ELR (cell line): ENCODE measurements at regions not wholly inside any gene's neighbourhood (a gene's known extent, or its start where the extent isn't known, plus 50 kb on each side); places are given as distances from the start of the nearest gene placed in this dataset.
"Not testable (repeated sequence)": the region's sequence is repeated elsewhere in the genome, so short reads cannot be mapped to it uniquely, and the experiment has no call there.

Experiments used
- DNase-seq: peaks from one replicate; pipeline ENCODE4 v3.0.0-alpha.2; 2015; ENCODE audit warnings: low read depth

DNA sequence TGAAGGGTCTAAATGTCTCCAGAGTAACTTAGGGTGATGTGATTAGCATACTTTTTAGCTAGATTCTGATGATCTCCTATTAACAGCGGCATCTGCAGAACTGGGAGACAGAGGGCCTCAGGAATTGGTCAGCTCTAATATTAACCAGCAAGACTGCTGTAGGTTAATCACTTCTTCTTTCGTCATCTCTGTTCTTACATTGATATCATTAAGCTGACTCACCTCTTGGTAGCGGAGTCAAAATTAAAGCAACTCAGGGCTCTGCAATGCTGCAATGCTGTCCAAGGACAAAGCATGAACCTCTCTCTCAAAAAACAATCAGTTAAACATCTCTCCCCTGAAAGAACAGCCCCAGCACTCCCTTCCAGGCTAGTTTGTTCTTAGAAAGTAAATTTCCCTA, 57.5 kb upstream of the TRA2B start:
- DNase-seq = peak; percentile 72

DNA sequence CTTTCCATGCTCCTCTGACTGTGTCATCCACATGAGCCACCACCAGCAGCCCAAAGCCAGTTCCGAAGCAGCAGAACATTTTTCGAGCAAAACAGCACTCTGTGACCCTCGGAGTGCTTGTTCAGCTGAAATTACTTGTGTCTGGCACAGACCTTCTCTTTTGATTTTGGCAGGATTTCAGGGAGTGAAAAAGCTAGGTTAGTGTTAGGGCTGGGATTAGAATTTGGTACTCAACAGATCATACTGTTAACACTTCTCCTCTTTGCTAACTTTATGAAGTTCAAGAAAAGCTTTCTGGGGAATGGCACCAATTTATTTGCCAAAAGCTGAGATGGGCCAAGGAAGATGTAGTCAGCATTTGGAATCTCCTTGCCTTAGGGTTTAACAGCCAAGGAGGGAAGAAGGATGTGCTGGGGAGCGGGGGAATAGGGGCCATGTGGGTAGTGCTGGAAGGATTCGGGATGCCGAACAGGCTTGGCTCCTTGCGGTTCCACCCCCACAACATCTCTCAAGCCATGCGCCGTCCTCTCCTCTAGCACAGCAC, 55.1 kb upstream of the TRA2B start:
- peak; percentile 33 for DNase-seq

DNA sequence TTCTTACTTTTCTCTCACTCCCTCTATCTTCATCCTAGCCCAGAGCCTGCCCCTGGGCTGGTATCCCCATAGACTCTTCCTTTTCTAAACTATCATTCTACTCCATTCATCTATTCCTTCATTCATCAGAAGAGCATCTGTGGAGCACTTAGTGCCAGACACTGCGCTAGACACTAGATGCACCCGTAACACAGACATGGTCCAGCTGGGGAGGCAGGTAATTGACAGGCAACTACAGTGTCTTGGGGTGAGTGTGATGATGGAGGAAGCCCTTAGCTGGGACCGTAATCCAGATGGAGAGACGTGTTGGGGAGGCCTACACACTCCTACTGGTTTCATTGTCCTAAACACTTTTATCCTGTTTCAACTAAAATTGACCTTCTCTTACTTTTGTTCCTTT, 53.2 kb upstream of the TRA2B start:
- not testable (repeated sequence) for DNase-seq

DNA sequence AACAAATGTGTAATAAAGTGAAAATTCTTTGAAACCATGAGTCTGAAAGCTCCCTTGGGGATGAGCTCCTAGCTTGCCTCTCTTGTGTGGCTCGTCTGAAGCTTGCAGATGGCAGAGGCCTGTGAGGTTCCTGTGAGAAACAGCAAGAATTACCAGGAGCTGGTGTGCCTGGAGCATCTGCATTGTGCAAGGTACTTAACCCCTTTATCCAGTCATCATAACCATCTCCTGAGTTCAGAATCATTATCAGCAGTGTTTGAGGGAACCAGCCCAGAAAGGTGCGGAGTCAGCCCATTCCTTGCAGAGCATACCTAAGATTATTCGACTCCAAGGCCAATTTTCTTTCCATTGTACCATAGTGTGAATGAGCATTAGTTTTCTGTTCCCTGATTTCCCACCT, 51.7 kb upstream of the TRA2B start:
- DNase-seq = no peak

DNA sequence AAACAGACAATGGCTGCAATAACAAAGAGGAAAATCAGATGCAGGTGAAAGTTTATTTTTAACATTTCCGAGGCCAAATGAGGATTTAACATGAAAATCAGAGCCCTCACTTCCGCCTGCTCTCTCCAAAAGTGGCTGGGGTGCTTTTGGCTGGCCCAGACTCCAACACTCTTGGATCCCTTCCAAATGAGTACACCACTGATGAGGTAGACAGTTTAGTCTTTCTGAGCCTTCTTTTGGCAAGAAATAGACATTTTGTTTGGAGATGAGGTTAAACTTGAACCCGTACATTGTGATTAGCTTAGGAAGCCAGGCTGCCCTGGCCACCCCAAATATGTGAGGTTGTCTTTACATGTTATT, 51.0 kb upstream of the TRA2B start:
- no peak for DNase-seq

DNA sequence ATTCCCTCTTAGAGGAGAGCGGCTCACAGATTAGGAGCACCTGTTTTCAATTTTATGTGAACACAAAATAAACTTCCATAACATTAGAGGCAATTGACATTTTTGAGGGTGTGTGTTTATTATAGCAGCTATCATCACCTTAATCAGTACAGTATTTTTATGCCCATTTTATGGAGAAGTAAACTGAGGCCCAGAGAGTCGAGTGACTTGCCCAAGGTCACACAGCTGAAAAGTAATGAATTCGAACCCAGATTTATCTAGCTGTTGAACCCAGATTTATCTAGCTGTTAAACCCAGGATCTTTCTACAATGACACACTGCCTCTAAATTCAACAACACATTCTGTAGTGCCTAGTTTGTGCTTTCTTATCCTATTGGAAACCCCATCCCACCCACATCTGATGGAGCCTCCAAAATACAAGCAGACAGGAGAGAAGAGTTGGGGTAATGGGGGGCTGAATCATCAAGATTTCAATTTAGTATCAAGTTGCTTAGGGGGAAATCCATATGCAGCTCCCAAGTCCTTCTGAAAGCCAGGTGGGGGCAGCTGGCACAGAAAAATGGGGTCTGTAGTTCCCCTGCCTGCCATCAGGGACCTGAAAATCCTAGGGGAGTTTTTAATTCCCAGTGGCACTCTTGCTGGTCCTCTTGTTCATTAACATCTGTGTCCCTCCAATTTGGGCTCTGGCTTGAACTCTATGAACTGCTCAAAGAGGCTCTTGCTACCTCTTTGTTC, 50.4 kb upstream of the TRA2B start:
- peak; percentile 27 for DNase-seq
